Stimulated activated CD4-positive, alpha-beta T cell treated with anti-CD3 and anti-CD28 coated beads, Interleukin-4, amount 100 ng/mL, for 4 hours (primary cell): ENCODE measurements at regions not wholly inside any gene's neighbourhood (a gene's known extent, or its start where the extent isn't known, plus 50 kb on each side); places are given as distances from the start of the nearest gene placed in this dataset.

ENCODE experiments used
- DNase-seq, 2 experiments: peaks; one replicate each; pipeline ENCODE4 v3.0.0-alpha.2; 2020

DNA sequence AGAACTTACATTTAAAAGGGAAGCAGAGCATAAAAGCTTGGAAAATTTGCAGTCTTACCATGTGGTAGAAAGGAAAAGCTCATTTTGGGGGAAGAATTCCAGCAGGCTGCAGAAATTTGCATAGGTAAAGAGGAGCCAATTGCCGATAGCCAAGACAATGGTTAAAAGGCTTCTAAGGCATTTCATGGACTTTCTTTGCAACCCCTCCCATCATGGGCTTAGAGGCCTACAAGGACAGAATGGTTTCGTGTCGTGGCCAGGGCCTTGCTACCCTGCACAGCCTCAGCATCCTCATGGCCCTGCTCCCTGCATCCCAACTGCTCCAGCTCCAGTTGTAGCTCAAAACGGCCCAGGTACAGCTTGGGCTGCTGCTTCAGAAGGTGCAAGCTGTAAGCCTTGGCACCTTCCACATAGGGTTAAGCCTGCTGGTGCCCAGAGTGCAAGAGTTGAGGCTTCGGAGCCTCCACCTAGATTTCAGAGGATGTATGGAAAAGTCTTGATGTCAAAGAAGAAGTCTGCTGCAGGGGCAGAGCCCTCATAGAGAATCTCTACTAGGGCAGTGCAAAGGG, 420.3 kb downstream of the PCDH17 start:
- DNase-seq, result no peak

- DNase-seq, result no peak
Observed at GRCh38 chr13:58056426-58056825, 424.9 kb downstream of the PCDH17 start.

GRCh38 chr13:58059624-58060023, 428.1 kb downstream of the PCDH17 start:
- DNase-seq, result no peak

DNA sequence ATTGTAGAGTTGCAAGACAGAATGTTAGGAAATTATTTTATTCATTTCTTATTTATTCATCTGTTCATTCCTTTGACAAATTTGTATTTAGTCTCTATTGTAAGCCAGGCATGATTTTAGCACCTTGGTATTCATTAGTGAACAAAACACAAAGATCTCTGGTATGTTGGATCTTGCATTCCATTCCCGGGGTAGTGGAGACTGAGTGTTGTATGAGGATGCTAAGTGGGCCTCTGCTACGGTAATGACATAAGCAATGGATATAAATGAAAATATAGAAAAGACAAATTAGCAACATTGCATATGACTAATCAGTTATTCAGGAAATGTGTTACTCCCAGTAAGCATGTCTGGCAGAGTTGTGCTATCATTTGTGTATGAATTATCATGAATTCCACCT, 449.3 kb downstream of the PCDH17 start:
- no peak for DNase-seq

GRCh38 chr13:58081301-58081820, 449.8 kb downstream of the PCDH17 start:
- no peak for DNase-seq

DNA sequence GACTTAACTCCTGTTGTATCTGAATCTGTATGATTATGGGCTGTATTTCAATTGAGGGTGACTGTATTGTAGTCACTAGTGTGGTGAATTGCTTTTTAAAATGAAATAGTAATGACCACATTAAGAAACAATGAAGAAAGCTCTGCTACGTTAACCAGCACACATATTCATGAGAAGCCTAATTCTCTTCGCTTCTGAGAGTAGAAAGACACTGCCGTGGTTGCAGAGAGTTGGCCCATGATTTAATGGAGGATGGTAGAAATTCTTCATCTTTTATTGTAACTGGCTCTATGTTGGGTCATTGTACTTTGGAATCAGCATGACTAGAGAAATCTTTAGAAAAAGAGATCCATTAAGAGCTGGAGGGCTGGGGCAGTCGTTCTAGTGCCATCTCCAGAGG, 451.5 kb downstream of the PCDH17 start:
- no peak for DNase-seq

DNA sequence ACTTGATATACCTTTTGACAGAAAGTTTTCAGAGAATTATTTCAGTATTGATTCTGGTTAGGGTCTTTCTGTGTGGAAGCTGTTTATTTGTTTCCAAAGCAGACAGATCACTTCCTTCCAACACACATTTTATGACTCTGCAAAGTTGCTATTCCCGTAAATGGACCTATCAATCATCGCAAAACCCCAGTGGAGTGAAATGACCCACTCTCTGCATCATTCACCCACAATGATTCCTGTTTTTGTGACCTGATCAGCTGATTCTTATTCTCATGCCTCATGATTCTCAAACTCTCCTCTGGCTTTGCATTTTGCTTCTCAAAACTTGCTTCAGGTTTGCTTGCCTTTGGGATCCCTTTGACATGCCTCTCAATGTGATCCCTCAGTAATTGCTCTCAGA, 453.7 kb downstream of the PCDH17 start:
- no peak for DNase-seq

- DNase-seq, result no peak
Observed at GRCh38 chr13:58085819-58086218, 454.3 kb downstream of the PCDH17 start.

- no peak for DNase-seq
Observed at GRCh38 chr13:58087566-58087965, 456.0 kb downstream of the PCDH17 start.

- no peak for DNase-seq
Observed at GRCh38 chr13:58093394-58093793, 461.9 kb downstream of the PCDH17 start.

- DNase-seq, result no peak
Observed at GRCh38 chr13:58097831-58098230, 466.3 kb downstream of the PCDH17 start.

DNA sequence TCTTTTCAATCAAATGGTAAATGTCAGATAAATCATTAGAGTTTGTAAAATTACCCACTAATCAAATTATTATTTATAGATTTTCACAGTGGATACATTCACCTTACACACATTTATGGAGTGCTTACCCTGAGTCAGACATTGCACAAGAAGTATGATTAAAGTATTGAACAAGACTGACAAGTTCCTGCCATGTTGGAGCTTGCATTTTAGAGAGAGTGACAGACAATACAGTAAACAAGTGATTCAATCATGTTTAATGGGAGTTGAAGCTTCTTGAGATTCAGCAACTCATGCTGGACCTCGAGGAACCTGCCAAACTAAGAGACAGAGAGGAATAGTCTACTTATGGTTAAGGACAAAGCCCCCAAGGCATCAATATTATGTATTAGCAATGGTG, 487.8 kb downstream of the PCDH17 start:
- DNase-seq, result no peak

DNA sequence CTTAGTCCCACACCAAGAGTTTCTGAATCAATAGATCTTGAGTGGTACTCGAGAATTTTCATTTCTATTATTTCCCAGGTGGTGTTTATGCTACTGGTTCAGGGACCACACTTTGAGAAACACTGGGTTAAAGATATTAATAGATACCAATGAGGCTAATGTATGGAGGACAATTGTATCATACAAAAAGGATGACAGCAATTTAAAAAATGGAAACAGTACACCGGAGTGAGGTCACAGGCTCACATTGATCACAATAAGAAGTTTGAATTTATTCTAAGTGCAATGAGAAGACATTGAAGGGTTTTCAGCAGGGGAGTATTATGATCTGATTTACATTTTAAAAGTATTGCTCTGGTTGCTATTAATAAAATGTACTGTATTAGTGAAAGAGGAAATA, 488.3 kb downstream of the PCDH17 start:
- no peak for DNase-seq

DNA sequence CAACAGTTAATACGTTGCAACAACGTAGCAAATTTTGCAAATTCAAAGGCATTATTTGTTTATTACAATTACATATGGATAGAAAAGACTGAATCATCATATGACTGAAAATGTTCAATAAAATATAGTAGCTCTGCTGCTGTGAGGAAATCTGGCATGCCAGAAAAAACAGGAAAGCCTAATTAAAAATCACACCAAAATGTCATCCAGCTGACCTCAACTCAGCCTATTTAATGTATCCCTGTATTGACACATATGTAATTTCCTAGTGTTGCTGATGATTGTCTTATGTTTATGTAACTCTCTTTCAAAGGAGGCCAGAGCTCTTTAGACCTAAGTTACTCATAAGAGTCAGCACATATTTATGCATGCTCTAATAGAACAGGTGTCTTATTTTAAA, 495.0 kb downstream of the PCDH17 start:
- no peak for DNase-seq

- DNase-seq, result no peak
Observed at GRCh38 chr13:58134012-58134411, 502.5 kb downstream of the PCDH17 start.

GRCh38 chr13:58134525-58134924, 503.0 kb downstream of the PCDH17 start:
- DNase-seq, result no peak

- DNase-seq, result no peak
Observed at GRCh38 chr13:58142952-58143351, 511.4 kb downstream of the PCDH17 start.

DNA sequence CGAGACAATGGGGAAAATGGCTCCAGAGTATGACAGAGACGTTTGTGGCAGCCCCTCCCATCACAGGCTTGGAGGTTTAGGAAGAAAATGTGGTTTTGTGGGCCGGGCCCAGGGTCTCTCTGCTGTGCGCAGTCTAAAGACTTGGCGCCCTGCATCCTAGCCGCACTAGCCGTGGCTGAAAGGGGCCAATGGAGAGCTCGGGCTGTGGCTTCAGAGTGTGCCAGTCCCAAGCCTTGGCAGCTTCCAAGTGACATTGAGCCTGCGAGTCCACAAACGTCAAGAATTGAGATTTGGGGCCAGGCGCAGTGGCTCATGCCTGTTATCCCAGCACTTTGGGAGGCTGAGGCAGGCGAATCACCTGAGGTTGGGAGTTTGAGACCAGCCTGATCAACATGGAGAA, 513.1 kb downstream of the PCDH17 start:
- no peak for DNase-seq

GRCh38 chr13:58151452-58151851, 519.9 kb downstream of the PCDH17 start:
- no peak for DNase-seq

GRCh38 chr13:58160980-58161379, 529.4 kb downstream of the PCDH17 start:
- no peak for DNase-seq

GRCh38 chr13:58165617-58166016, 534.1 kb downstream of the PCDH17 start:
- DNase-seq, result no peak

GRCh38 chr13:58181111-58181510, 549.6 kb downstream of the PCDH17 start:
- DNase-seq, result no peak

DNA sequence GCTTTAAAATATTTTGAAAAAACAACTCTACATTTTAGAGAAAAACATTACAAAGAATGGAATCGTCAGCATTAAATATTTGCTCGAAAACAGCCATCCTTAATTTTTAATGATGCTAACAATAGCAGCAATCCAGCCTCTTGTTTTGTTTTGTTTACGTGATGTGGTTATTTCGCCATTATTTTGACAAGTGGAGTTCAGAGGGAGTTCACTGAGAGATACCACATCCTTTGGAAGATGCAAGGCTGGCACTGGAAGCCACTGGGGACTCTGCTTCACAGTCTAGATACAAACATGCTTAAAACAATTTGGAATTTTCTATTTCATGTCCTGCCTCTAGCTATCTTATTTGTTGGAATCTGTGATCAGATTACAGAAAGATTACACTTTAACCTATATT, 556.3 kb downstream of the PCDH17 start:
- DNase-seq, result no peak

GRCh38 chr13:58190577-58190976, 559.0 kb downstream of the PCDH17 start:
- no peak for DNase-seq

DNA sequence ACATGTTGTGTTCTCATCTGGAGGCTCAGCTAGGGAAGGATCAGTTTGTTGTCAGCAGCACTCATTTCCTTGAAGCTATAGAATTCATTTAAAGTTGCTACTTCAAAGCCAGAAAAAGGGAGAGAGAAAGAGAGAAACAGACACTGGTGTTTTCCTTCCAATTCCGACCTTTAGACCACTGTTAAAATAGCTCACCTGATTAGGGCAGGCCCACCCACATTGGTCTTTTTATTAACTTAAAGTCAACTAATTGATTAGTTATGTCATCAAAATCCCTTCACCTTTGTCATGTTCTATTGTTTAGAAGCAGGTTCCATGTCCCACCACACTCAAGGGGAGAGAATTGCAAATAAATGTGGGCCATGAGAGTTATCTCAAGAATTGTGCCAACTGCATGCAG, 560.2 kb downstream of the PCDH17 start:
- no peak for DNase-seq

DNA sequence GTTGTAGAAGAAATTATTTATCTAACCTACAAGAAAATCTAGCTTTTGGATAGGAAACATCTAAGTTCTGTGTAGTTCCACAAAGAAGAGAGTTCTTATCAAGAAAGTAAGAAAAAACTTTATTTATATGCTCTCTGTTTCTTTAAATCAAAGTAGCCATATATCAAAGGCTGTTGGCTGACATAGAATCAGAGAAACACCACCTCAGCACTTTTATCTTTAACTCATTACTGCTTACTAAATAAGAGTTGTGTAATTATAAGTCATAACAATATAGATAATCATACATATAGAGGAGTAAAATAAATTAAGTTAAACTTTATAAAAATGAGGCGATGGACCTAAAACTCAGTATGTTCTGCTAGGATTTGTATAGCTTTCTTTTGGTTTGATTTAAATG, 570.6 kb downstream of the PCDH17 start:
- DNase-seq, result no peak
